Activated CD4-positive, alpha-beta T cell treated with anti-CD3 and anti-CD28 coated beads for 1 hour (primary cell): ENCODE measurements at regions not wholly inside any gene's neighbourhood (a gene's known extent, or its start where the extent isn't known, plus 50 kb on each side); places are given as distances from the start of the nearest gene placed in this dataset.

Experiments used
- DNase-seq: peaks from one replicate; pipeline ENCODE4 v3.0.0-alpha.2; 2020

GRCh38 chr16:85991425-85991824 is 92.5 kb downstream of the IRF8 start:
- no peak for DNase-seq

DNA sequence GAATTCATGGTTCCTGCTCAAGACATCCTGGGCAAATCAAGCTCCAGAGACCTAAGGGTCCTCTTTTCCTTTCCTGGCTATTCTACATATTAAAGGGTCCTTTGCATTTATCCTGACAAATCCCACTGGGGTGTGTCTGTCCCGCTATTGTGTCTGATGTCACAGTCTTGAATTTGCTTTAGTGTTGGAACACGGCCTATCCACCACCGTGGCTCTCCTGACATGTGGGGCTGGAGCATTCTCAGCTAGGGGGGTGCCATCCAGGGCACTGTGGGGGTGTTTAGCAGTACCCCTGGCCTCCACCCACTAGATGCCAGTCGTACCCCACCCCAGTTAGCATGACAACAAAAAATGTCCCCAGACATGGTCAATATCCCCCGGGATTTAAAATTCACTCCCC is 92.9 kb downstream of the IRF8 start:
- DNase-seq: no peak

DNA sequence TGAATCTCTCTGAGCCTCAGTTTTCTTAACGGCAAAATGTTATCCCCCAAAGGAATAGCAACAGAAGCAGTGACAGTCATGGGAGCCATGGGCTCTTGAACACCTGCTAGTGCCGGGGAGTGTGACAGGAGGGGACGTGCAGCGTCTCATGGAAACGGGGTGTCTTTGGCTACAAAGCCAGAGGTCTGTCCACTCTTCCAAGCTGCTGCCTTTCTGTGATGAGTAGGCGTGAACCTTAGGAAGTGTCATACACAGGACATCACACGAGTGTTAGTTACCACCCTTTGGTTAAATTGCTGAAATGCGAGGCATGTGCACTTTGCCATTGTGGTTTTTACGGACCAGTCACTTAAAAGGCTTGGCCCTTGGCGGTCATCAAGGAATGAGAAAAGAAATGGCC is 93.4 kb downstream of the IRF8 start:
- DNase-seq: no peak

DNA sequence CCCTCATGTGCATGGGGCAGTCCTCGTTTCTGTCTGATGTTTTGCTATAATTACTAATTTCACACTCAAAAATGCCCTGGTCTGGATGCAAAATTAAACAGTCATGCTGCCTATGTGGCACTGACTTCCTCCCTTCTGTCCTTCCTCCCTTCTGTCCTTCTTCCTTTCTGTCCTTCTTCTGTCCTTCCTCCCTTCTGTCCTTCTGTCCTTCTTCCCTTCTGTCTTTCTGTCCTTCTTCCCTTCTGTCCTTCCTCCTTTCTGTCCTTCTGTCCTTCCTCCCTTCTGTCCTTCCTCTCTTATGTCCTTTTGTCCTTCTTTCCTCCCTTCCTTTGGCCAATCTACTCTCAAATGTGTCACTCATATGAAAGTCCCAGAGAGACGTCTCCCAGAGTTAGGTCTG is 93.8 kb downstream of the IRF8 start:
- no peak for DNase-seq

GRCh38 chr16:85994492-85995490 is 95.8 kb downstream of the IRF8 start:
- DNase-seq: no peak

- no peak for DNase-seq
These were observed 96.8 kb downstream of the IRF8 start for GRCh38 chr16:85995541-85996423.

DNA sequence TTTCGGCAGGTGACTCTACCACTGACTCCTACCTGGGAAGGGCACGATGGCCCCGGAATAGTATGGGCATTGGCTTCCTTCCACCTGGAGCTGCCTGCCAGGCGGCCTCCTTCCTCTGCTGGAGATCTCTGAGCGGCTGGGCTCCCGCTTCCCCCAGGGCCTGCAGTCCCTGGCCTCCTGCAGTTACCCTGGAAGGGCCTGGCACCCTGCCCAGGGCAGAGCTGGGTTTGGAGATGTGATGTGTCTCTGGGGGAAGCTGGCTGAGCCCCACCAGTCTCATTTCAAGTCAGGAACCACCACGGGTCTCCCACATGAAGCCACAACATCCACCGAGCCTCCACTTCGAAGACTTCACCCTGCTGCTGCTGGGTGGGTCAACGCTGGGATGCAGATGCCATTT is 97.9 kb downstream of the IRF8 start:
- DNase-seq: no peak

- DNase-seq: no peak
These were observed 99.4 kb downstream of the IRF8 start for GRCh38 chr16:85998171-85998867.

GRCh38 chr16:85998868-85999729 is 100.1 kb downstream of the IRF8 start:
- DNase-seq: no peak

DNA sequence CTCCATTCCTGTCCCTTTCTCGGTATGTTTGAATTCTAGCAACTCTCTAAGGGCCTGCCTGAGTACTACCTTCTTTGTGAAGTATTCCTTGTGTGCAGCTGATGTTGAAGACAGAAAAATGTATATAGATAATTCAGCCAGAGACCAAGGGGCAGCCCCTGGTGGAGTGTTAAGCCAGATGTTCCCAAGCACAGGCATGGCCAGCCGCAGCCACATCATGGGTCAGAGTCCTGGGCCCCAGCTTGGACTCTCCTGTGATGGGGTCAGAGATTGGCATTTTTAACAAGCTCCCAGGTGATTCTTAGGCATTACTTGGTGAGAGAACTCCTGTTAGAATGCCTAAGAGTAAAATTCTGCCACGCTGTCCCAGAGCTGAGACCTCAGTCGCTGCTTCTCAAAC is 100.8 kb downstream of the IRF8 start:
- DNase-seq: no peak

GRCh38 chr16:86002178-86002900 is 103.4 kb downstream of the IRF8 start:
- DNase-seq: no peak

- no peak for DNase-seq
These were observed 108.6 kb downstream of the IRF8 start for GRCh38 chr16:86007524-86007923.

GRCh38 chr16:86010680-86011141 is 111.7 kb downstream of the IRF8 start:
- DNase-seq: no peak

GRCh38 chr16:86011532-86011931 is 112.6 kb downstream of the IRF8 start:
- DNase-seq: no peak

GRCh38 chr16:86012221-86012620 is 113.3 kb downstream of the IRF8 start:
- DNase-seq: no peak

DNA sequence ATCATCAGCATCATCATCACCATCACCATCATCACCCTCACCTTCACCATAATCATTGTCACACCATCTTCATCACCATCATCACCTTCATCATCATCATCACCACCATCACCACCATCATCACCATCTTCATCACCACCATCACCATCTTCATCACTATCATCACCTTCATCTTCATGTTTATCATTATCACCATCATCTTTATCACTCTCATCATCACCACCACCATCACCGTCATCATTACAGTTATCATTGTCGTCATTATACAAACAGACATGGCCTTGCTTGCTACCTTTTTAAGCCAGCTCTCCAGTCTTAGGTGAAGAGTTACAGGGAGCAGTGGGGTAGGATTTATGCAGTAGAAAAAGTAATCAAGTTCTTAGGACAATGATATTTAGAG is 114.9 kb downstream of the IRF8 start:
- DNase-seq: no peak

- no peak for DNase-seq
These were observed 116.6 kb downstream of the IRF8 start for GRCh38 chr16:86015606-86016005.

- DNase-seq: no peak
These were observed 117.4 kb downstream of the IRF8 start for GRCh38 chr16:86016201-86016965.

DNA sequence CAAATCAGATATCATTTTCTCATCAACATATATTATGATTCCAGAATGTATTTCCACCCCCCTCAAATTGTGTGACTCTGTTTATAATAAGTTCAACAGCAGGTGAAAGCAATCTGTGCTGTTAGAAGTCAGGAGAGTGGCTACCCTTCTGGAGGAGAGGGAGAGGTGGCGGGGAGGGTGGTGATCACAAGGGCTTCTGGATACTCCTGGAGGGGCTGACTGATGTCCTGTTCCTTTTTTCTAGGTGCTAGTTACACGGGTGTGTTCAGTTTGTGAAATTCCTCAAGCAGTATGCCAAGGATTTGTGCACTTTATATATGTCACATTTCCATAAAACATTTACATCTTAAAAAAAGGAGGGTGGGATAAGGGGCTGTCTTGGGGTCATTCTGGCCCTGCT is 119.1 kb downstream of the IRF8 start:
- no peak for DNase-seq

DNA sequence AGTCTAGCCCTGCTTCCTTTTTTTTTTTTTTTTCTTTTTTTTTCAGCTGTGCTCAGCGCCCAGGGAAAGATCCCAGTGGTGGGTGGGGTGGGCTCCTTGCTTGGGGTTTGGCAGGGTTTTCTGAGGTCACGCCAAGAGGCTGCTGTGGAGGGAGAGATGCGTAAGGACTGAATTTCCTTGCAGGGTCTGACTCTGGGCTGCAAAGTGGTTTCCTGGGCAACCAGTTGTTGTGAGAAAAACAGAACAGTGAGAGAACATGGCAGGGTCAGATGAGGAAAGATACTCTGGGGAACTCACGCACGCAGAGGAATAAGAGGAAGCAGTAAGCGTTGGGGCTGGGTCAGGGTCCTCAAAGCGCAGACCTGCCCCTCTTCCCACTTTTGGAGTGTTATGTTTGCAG is 119.5 kb downstream of the IRF8 start:
- DNase-seq: no peak

- no peak for DNase-seq
These were observed 120.0 kb downstream of the IRF8 start for GRCh38 chr16:86018941-86019340.
